ENCODE measurements at regions not wholly inside any gene's neighbourhood (a gene's known extent, or its start where the extent isn't known, plus 50 kb on each side); places are given as distances from the start of the nearest gene placed in this dataset.
"Not testable (repeated sequence)": the region's sequence is repeated elsewhere in the genome, so short reads cannot be mapped to it uniquely, and the experiment has no call there.

DNA sequence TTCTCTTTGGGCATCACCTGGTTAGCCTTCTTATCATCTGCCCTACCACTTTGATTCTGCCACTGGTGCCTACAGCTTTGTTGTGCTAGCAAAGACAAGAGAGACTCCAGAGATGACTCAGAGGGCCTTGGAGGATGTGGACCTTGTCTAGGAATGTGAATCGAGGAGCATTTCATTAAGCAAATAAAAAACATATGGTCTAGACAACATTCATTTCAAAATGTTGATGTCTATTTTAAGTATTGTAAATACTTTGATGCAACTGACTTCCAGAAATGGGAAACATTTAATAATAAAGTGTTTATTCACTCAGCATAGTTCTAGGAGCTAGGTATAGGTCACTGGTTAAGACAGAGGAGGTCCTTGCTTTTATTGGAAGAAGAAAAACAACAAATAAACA is 195.5 kb downstream of the CDCA7 start:
- no peak for DNase-seq

DNA sequence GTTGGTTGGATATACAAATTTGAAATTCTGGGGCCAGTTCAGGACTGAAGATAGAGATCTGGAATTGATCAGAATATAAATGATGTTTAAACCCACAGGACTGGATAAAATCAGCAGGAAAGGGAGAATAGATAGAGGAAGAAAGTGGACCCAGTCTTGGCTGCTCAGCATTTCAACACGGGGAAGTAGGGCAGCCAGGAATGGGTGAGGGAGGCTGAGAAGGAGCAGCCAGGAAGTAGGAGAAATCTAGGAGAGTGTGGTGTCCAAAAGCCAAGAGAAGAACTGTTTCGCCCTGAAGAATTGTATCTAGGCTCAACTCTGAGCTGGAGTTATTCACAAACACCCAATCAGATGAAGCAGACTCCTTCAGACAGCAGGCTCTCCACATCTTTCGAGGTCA is 197.9 kb downstream of the CDCA7 start:
- DNase-seq = no peak

DNA sequence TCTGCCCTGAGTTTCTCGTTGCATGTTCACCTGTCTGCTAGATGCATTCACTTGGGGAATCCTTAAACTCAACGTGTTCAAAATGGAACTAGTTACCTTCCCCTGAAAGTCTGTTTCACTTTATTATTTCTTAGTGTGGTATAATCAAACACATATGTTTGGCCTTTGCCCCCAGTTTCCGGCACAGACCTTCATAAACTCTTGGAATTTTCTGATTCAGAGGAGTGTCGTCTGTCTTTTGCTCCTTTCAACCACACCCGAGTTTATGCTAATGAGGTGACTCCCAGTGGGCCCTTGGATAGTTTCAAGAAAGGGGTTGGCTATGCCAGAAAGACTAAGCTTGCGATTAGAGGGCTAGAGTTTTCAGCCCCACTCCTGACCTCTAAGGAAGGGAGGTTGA is 198.9 kb downstream of the CDCA7 start:
- no peak for DNase-seq

DNA sequence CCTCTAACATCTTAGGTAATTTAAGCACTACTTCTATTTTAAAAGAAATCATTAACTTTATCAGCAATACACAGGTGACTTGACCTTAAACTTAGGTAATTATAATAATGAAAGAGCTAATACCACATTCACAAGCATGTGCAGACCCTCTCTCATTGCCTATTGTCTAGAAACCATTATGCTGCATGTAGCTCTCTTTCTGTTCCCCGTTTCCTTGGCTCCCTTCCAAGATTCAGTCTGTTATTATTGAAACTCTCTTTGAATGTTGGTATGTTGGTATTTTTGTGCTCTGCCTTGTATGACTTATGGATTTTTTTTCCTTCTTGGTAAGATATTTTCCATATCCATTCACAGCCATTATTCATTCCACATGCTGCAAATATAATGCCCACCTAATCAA is 201.2 kb downstream of the CDCA7 start:
- DNase-seq = peak in 1 of 2 experiments; percentile 19

DNA sequence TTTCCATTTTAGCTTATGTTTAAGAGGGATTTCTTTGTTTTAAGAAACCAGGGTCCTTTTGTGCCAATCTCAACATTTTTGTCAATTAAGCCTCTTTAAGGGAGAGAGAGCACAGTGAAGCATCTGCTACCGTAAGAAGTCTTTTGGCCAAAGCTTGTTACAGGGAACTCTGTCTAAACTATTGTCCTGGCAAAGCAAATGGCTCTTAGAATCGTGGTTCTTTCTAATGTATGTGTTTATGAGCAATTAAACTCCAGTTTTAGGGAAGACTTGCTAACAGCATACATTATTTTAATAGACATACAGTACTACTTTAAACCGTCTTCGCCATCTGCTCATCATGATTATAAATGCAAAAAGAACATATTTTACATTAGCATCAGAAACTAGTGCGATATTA is 202.1 kb downstream of the CDCA7 start:
- DNase-seq = peak in 1 of 2 experiments; percentile 49

DNA sequence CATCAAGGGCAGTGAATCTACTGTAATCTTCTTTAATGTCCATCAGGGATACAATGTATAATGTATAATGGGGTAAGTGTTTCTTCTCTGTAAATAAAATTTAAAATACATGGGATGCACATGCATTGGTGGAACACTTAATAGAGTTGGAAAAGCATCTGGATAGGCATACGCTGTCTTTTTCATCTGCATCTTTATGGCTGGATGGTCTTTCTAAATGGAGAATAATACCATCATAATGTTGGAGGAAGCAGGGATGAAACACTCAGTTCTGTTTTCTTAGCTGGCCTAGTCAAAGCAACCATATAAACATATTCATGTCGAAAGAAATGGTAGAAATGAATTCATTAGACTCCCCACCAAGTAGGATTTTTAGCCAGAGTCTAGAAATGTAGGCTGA is 202.8 kb downstream of the CDCA7 start:
- no peak for DNase-seq

DNA sequence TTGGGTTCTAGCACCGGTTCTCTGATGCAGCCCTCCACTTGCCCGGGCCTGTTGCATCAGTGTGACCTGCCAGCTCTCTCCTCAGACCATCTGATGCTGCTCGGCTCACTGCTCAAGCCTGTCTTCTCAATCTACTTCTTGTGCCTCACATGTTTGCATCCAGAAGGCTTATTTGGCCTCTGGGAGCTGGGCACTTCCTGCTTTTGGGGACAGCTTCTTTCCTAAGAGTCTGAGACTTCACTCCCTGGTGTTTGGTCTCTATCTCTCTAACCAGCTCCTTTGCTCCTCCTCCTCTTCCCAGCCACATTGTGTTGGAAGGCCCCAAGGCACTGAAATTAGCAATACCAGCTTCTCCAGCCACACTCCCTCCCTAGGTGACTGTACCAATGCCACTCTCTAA is 212.8 kb downstream of the CDCA7 start:
- no peak for DNase-seq

DNA sequence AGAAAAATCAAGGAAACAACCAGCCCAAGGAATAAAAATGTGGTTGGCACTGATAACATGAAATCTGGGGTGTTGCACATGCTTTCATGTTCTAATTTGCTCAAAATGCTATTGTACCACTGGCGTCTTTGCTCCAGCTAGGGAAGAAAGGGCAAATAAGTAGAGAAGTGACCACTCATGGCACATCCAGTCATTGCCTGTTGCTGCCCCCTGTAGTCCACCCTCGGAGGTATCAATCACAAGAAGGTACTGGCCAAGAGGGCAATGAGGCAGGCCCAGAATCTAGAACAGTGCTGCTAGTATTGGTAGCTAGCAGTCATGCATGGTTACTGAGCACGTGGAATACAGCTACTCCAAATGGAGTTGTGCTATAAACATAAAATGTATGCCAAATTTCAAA is 213.4 kb downstream of the CDCA7 start:
- DNase-seq = peak; percentile 14 to 70

DNA sequence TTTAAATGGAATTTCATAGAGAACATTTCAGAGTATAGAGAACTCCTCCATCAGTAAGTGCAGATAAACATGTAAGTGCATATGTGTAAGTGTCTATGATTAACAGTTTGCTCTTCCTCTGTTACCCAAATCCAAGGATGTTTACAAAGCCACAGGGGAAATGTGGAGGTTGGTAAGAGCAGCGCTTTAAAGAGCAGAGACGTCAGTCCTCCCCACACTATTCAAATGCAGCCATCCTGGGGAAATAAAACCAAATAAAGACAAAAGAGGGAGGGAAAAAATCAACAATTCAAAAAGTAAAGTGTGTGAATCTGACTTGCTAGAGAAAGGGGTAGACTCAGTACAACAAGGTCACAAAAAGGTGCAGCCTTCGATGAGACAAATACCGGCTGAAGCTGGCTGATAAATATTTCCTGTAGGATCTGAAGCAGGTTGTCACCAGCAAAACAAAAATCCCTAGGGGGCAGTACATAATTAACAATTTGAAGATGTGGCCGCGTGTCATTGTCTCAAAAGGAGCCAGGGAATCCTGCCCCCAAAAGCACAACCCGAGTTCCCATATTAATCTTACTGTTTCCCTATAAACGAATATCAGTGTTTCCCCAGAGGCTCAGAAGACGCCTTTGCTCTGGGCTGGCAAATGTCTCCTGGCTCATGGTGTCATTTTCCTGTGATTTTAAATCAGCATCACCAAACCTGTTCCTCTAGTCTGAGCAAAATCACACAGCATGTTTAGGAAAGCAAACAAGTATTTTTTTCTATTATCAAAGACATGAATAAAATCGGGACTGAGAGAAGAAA is 216.5 kb downstream of the CDCA7 start:
- peak; percentile 46 to 85 for DNase-seq

DNA sequence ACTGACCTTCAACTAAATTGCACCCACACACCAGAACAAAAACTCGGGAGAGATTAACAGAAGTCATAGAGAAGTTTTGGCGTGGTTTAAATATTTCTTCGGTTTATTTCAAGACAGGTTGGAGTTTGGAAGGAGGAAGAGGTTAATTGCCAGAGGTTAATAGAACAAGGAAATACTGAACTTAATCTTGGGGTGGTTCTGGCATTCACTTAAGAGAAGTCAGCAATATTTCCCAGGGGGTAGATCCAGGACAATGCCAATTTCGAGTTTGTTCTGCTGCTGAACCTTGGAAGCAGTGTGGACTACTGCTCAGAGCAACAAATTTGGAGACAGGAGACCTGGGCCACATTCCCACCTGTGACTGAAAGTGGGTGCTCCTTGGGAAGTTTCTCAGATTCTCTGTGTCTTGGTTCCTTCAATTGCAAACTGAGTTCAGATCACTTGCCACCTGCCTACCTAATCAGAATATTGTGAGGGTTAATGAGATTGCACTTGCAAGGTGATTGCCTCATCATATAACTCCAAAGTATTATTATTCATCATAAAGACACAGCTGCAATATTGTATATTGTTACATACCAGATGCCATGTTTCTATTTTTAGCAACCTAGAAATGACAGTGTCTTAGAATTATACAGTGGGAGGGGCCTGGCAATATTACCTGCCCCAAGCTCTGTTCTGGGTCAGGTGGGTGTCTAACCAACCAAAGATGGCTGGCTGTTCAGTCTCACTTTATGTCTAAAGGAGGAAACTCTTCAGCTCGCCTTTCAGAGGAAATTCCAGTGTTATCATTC is 217.4 kb downstream of the CDCA7 start:
- peak in 1 of 2 experiments; percentile 37 for DNase-seq

DNA sequence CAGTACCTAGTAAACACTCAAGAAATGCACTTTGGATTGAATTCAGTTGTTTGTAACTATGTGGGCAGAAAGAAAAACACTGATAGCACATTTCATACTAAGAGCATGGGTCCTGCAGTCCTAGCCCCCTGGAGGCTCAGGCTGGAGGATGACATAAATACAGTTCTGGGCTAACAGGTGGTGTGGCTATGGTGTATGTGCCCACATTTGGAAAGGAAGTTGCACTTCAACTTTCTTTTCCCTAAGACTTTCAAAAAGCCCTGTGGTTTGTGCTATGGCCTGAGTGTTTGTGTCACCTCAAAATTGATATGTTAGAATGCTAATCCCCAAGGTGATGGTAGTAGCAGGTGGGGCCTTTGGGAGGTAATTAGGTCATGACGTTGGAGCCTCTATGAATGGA is 218.2 kb downstream of the CDCA7 start:
- DNase-seq = no peak

DNA sequence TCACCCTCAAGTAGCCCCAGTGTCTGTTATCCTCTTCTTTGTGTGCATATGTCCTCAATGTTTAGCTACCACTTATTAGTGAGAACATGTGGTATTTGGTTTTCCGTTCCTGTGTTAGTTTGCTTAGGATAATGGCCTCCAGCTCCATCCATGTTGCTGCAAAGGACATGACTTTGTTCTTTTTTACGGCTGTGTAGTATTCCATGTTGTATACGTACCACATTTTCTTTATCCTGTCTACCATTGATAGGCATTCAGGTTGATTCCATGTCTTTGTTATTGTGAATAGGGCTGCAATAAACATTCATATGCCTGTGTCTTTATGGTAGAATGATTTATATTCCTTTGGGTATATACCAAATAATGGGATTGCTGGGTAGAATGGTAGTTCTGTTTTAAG is 219.1 kb downstream of the CDCA7 start:
- DNase-seq = not testable (repeated sequence)

DNA sequence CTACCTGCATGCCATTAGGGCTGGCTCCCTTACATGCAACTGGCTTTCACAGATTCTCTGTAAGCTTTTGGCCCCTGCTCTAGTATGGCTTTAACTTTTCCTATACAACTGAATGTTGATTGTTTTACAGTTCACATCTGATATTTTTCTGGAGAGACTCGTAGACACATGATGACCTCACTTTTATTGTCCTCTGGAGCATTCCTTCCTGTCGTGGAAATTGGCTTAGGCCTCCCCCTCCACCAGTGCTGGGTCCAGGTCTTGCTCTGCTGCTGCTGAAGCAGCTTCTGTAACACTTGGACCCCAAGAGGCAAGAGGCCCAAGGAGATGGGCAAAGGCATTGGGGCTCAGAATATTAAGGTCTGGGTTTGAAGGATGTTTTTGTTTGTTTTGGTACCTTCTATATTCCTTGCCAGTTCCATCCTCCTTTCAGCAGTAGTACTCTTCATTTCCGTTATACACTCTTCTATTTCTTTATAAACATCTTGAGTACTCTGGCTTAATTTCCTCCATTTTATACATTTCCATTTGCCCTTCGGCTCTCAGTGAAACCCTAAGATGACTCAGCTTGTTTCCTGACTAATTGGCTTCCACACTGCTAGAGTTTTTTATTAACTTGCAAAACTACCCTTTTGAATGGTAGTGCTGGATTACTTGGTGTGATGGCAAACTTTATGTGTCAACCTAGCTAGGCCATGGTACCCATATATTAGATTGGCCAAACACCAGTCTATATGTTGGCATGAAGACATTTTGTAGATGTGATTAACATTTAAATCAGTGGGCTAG is 219.8 kb downstream of the CDCA7 start:
- DNase-seq = no peak

DNA sequence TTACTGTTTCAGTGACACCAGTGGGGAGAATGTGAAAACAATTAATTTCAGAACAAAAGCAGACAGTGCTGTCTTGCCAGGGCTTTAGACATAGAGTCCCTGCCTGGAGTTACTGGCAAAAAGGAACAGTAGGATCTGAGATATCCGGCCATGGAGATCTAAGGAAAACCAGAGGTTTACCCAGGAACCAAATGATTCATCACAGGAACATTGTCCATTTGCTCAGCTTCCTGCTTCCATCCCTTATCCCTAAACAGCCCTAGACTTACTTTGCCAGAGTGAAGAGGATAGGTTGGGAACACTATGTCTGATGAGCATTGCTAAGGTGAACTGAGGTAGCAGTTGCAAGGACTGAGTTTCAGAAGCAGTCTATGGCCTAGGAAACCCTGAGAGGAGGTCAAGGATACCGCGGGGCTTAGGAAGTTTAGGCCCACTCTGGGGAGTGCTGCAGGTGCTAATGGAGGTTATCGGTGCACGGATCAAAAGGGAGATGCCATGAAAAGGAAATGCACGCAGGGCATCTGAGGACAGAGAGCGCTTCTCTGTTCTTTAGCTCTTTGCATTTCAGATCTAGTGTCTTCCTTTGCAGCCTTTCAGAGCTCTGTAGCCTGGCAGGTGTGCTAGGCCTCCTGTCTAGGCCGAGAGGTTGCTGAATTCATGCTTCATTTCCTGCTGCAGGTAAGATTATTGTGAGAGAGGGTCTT is 223.9 kb downstream of the CDCA7 start:
- DNase-seq = no peak

DNA sequence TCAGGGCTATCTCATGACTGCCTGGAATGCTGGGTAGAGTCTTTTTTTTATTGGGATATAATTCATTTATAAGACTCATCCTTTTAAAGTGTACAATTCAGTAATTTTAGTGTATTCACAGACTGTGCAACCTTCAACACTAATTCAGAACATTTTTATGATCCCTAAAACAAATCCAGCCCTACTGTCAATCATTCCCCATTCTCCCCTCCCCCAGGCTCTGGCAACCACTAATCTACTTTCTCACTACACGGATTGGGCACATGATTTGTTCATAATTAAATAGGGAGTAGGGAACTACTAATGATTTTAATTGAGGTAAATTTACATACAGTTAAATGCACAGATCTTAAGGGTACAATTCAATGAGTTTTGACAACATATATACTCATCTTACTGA is 225.7 kb downstream of the CDCA7 start:
- no peak for DNase-seq

DNA sequence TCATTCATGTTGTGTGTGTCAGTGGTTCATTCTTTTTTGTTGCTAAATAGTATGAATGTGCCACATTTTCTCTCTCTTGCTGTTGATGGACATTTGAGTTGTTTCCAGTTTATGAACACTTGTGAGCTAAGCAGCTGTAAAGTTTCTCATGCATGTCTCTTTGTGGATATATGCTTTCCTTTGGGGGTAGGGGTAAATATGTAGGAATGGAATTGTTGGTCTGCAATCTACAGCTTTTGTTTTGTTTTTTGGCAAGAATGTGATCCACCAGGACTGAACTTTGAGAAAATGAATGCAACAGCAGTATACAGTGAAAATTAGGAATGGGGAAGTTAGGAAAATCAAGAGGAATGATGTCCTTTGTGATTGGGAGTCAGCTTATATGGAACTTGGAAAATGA is 226.3 kb downstream of the CDCA7 start:
- DNase-seq = no peak

DNA sequence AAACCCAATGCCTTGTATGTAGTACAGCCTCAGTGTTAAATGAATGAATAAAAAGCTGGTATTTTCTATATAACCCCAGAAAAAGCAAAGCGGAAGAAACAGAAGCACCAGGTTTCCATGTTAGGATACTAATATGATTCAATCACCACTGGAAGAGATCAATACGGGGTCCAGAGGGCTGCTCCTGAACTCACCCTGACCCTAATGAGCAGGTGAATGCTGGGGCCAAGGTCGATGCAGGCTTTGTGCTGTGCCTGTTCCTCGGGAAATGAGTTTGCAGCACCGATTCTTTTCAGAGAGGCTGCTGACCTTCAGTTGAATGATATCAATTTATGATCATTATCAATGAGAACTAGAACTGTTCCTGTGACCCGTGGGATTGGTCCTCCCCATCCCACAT is 228.5 kb downstream of the CDCA7 start:
- no peak for DNase-seq

DNA sequence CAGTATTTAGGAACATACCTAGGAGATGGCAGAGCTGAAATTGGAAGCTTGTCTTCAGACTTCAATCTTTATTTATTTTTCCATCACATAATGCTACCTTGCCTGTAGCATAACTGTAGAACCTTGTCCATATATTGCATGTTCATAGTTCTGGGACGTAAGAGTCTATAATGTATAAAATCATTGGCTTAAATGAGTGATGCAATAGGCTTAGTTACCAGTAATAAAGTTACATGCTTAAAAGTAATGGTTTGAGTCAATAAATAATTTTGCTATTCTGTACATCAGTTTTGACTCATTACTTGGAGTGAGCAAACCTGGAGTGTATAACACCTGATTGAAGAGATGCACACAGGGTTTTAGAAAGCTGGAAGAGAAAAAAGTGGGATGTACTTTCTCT is 229.3 kb downstream of the CDCA7 start:
- no peak for DNase-seq

DNA sequence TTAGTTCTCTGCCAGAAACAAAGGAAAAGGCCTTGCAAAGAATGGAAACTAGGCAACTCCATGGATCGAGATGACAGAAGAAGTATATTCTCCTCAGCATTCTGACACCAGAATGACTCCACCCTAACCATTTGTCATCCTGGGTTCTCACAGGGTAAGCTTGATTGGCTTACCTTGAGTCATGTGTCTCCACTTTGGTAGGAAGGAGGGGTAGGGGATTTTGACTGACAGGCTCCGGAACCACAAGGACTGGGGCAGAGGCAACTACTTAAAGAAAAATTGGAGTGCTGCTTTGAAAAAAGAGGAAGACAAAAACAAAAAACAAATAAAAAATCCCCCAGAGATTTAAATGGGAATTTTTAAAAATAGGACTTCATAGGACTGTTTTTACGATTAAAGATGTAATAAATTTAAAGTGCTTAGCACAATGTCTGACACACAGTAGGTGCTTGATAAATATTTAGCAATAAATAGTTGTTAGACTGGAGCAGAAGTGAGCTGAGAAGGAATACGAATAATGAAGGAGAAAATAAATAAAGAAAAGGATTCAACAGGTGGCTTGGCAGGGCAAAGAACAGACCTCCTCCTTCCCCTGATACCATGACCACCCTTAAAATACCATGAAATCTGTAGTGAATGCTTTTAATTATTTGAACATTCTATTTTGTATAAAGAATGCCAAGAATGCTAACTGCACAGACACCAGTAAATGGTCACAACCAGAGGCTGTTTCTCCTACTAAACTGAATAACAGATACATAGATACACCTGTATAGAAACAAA is 230.2 kb downstream of the CDCA7 start:
- DNase-seq = no peak

DNA sequence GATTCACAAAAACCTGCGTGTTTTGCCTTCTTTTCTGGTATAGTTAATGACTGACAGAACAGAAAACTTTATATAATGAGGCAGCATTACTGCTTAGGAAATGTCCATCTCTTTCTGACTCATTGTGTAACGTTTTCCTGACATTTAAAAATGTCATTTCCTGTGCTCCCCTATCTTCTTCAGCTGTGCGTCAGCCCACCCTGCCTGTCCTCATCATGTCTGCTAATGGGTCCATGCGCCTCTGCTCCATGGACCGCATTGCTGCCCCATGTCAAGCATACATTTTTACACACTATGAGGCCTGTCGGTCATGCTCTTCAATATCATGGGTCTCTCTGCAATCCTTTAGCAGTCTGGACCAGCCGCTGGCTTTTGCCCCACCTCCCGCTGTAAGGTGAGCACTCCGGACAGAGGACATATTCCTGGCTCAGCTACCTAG is 234.3 kb downstream of the CDCA7 start:
- no peak for DNase-seq

DNA sequence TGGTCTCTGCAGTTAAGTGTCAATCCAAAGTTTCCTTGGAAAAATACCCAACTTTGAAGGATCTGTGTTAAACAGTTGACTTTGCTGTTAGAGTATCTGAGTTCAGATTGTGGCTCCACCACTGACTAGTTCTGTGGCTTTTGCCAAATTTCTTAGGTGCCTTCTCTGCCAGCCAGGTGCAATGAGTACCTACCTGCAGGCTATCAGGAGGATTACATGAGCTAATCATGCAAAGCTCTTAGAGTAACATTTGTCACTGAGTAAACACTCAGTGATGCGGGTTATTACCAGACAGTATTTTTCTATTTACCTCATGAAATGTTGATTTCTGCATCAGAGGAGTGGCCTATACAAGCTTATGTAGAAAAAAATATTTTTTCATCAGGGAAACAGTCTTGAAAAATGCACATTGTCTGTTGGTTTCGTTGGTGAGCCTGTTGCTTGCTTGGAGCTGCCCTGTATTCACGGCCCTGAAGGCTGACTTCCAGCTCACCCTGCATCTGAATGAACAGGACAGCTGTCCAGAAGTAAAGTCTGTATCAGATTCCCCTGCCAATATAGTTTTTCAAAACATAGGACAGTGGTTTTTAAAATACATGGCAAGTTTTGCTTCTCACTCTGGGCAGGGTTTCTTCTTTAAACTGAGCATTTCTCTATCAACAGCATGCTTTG is 235.1 kb downstream of the CDCA7 start:
- no peak for DNase-seq
